ENCODE measurements at regions not wholly inside any gene's neighbourhood (a gene's known extent, or its start where the extent isn't known, plus 50 kb on each side); places are given as distances from the start of the nearest gene placed in this dataset.

DNA sequence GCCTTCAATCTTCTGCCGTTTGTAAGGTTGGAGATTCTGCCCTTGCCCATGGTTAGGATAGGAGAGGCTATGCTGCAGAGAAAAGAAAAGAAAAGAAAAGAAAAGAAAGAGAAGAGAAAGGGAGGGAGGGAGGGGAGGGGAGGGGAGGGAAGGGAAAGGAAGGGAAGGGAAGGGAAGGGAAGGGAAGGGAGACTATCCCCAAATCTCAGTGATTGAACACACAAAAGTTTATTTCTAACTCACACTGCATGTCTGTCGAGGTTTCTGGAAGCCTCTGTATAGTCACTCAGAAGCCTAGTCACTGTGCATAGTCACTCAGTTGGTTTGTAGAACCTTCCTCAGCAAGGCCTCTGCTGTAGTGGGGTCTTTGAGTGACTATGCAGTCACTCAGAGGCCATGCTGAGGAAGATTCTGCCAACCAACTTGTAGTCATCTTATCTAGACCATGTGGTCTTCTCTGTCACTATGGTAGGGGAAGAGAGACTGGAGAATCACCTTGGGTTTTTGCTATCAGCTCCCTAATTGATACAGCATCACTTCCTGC is 52.3 kb upstream of the ABCC9 start:
- TF ChIP-seq, protein P1, sequence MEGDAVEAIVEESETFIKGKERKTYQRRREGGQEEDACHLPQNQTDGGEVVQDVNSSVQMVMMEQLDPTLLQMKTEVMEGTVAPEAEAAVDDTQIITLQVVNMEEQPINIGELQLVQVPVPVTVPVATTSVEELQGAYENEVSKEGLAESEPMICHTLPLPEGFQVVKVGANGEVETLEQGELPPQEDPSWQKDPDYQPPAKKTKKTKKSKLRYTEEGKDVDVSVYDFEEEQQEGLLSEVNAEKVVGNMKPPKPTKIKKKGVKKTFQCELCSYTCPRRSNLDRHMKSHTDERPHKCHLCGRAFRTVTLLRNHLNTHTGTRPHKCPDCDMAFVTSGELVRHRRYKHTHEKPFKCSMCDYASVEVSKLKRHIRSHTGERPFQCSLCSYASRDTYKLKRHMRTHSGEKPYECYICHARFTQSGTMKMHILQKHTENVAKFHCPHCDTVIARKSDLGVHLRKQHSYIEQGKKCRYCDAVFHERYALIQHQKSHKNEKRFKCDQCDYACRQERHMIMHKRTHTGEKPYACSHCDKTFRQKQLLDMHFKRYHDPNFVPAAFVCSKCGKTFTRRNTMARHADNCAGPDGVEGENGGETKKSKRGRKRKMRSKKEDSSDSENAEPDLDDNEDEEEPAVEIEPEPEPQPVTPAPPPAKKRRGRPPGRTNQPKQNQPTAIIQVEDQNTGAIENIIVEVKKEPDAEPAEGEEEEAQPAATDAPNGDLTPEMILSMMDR (IDR thresholded peaks at IDR 0.05; ENCODE audit: borderline replicate concordance, extremely low read depth, low read length, poor library complexity, severe bottlenecking), result no peak
- no peak for TF ChIP-seq EZH2 (IDR thresholded peaks at IDR 0.05; ENCODE audit: borderline replicate concordance, low read depth, low read length, severe bottlenecking)
- Histone ChIP-seq H3K27me3 (ENCODE audit: insufficient read depth, low read length, poor library complexity) (no peaks in the 10 kb centered on the region), H3K27ac (ENCODE audit: low read length) (no peak overlapping the region), H2AFZ (ENCODE audit: low read depth, low read length) (no peak overlapping the region), H3K4me2 (ENCODE audit: insufficient read depth, low read length) (no peak overlapping the region), H4K20me1 (ENCODE audit: insufficient read depth, low read length) (no peaks in the 10 kb centered on the region), H3K36me3 (ENCODE audit: insufficient read depth, low read length) (no peaks in the 10 kb centered on the region), H3K4me1 (ENCODE audit: insufficient read depth, low read length) (peaks cover 5% of the 10 kb centered on the region; the same call in 1 of the 2 replicates), H3K79me2 (ENCODE audit: insufficient read depth, low read length) (no peaks in the 10 kb centered on the region), H3K9me3 (ENCODE audit: insufficient read depth, low read length, severe bottlenecking) (no peaks in the 10 kb centered on the region), H3K4me3 (ENCODE audit: low read depth in 1 of 2, low read length in 2 of 2) (no peak overlapping the region), H3K9ac (ENCODE audit: low read depth, low read length) (no peak overlapping the region)
- ATAC-seq (ENCODE audit: insufficient read depth, low read depth) (no peak), DNase-seq (no peak)

DNA sequence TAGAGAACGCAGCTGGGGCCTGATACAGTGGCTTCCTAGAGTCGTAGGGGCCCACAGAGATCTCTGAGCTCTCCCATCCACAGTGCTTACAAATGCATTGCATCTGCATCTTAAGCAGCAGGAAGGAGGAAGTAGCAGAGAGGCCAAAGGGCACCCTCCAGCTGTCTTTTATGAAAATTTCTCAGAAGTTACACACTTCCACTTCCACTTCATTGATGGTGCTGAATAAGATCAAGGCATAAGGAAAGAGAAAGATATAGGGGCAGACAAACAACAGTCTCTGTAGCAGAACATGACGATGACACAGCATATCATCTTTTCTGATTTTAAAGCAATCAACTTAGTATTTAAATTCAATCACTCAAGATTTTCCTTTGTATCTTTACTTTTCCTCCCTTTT is 51.6 kb upstream of the ABCC9 start:
- no peak overlapping the region for H3K9ac ChIP-seq (ENCODE audit: low read depth, low read length)
- DNase-seq, result peak; percentile 13
- peaks cover 5% of the 10 kb centered on the region; the same call in 1 of the 2 replicates for H3K4me1 ChIP-seq (ENCODE audit: insufficient read depth, low read length)
- TF ChIP-seq, protein P1 (IDR thresholded peaks at IDR 0.05; ENCODE audit: borderline replicate concordance, extremely low read depth, low read length, poor library complexity, severe bottlenecking), result no peak
- no peak for TF ChIP-seq EZH2 (IDR thresholded peaks at IDR 0.05; ENCODE audit: borderline replicate concordance, low read depth, low read length, severe bottlenecking)
- no peak overlapping the region for H3K4me2 ChIP-seq (ENCODE audit: insufficient read depth, low read length)
- no peak overlapping the region for H3K4me3 ChIP-seq (ENCODE audit: low read depth in 1 of 2, low read length in 2 of 2)
- H4K20me1 ChIP-seq (ENCODE audit: insufficient read depth, low read length), result no peaks in the 10 kb centered on the region
- no peaks in the 10 kb centered on the region for H3K36me3 ChIP-seq (ENCODE audit: insufficient read depth, low read length)
- H3K27me3 ChIP-seq (ENCODE audit: insufficient read depth, low read length, poor library complexity), result no peaks in the 10 kb centered on the region
- no peaks in the 10 kb centered on the region for H3K9me3 ChIP-seq (ENCODE audit: insufficient read depth, low read length, severe bottlenecking)
- peak; percentile 77 for ATAC-seq (ENCODE audit: insufficient read depth, low read depth)
- no peak overlapping the region for H3K27ac ChIP-seq (ENCODE audit: low read length)
- H2AFZ ChIP-seq (ENCODE audit: low read depth, low read length), result peak overlapping the region; percentile 36; the same call in 1 of the 2 replicates
- no peaks in the 10 kb centered on the region for H3K79me2 ChIP-seq (ENCODE audit: insufficient read depth, low read length)

DNA sequence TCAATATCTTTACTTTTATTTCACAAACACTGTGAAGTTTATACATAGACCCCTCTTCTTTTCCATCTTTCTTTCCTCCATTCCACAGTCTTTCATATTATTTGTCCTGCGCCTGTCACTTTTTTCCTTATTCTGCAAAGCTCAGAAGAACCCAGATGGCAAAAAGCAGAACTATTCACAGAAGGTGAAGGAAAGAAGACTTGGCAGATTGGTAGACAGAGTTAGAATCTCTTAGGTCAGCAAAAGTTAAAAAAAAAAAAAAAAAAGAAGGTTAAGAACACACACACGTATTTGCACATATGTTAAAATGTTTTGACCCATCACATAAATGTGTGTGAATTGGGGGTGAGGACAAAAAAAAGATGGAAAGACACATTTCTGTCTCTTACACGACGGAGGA is 50.3 kb upstream of the ABCC9 start:
- Histone ChIP-seq H3K27me3 (ENCODE audit: insufficient read depth, low read length, poor library complexity) (no peaks in the 10 kb centered on the region), H4K20me1 (ENCODE audit: insufficient read depth, low read length) (no peaks in the 10 kb centered on the region), H3K36me3 (ENCODE audit: insufficient read depth, low read length) (no peaks in the 10 kb centered on the region), H3K9ac (ENCODE audit: low read depth, low read length) (no peak overlapping the region), H2AFZ (ENCODE audit: low read depth, low read length) (no peak overlapping the region), H3K4me1 (ENCODE audit: insufficient read depth, low read length) (peaks cover 5% of the 10 kb centered on the region; the same call in 1 of the 2 replicates), H3K79me2 (ENCODE audit: insufficient read depth, low read length) (no peaks in the 10 kb centered on the region), H3K4me2 (ENCODE audit: insufficient read depth, low read length) (no peak overlapping the region), H3K4me3 (ENCODE audit: low read depth in 1 of 2, low read length in 2 of 2) (no peak overlapping the region), H3K9me3 (ENCODE audit: insufficient read depth, low read length, severe bottlenecking) (no peaks in the 10 kb centered on the region), H3K27ac (ENCODE audit: low read length) (no peak overlapping the region)
- no peak for TF ChIP-seq EZH2 (IDR thresholded peaks at IDR 0.05; ENCODE audit: borderline replicate concordance, low read depth, low read length, severe bottlenecking)
- TF ChIP-seq, protein P1 (IDR thresholded peaks at IDR 0.05; ENCODE audit: borderline replicate concordance, extremely low read depth, low read length, poor library complexity, severe bottlenecking), result no peak
- DNase-seq (no peak), ATAC-seq (ENCODE audit: insufficient read depth, low read depth) (no peak)
